Progenitor cell of endocrine pancreas (in vitro differentiated cells): ENCODE measurements at regions not wholly inside any gene's neighbourhood (a gene's known extent, or its start where the extent isn't known, plus 50 kb on each side); places are given as distances from the start of the nearest gene placed in this dataset.
A peak's percentile ranks its signal among the peaks of the same experiment; 100 is the strongest.

ENCODE experiments used
- DNase-seq: peaks from one replicate; pipeline ENCODE4 v3.0.0; 2021; ENCODE audit warnings: low spot score; ENCODE audit not compliant: unreplicated experiment
- H3K27ac Mint-ChIP-seq: 2 replicates; pipeline ENCODE4 v1.8.0; 2021; ENCODE audit warnings: mild to moderate bottlenecking, moderate library complexity, mixed read lengths
- H3K27me3 Mint-ChIP-seq: 2 replicates; pipeline ENCODE4 v1.8.0; 2021; ENCODE audit warnings: mixed read lengths
- H3K36me3 Mint-ChIP-seq: 2 replicates; pipeline ENCODE4 v1.8.0; 2022; ENCODE audit warnings: mixed read lengths; ENCODE audit not compliant: insufficient read depth
- H3K4me1 Mint-ChIP-seq: 2 replicates; pipeline ENCODE4 v1.8.0; 2021; ENCODE audit warnings: low read depth, mixed read lengths
- H3K4me3 Mint-ChIP-seq: 2 replicates; pipeline ENCODE4 v1.8.0; 2021; ENCODE audit warnings: low read depth, mild to moderate bottlenecking, moderate library complexity, mixed read lengths
- H3K9me3 Mint-ChIP-seq: 2 replicates; pipeline ENCODE4 v1.8.0; 2021; ENCODE audit warnings: low read depth, mixed read lengths
- CTCF ChIP-seq: fragments of 200-600 bp; sonication (generic); IDR thresholded peaks from one replicate; pipeline ENCODE4 v1.5.0; 2021; ENCODE audit warnings: antibody characterized with exemption, mild to moderate bottlenecking; ENCODE audit not compliant: unreplicated experiment

GRCh38 chr5:82416512-82416911 lies 138.4 kb upstream of the RPS23 start:
- peak overlapping the region; percentile 56 for H3K27ac Mint-ChIP-seq

GRCh38 chr5:82414041-82414388 lies 135.9 kb upstream of the RPS23 start:
- no peak for DNase-seq
- Mint-ChIP-seq H3K4me3 (no peak overlapping the region), H3K36me3 (no peaks in the 10 kb centered on the region), H3K27ac (no peak overlapping the region), H3K4me1 (peaks cover 7% of the 10 kb centered on the region), H3K9me3 (peaks cover 3% of the 10 kb centered on the region), H3K27me3 (no peaks in the 10 kb centered on the region)
- no peak for TF ChIP-seq CTCF

More at GRCh38 chr5:82416512-82416911, 138.4 kb upstream of the RPS23 start:
- peaks cover 3% of the 10 kb centered on the region for H3K9me3 Mint-ChIP-seq
- no peak for DNase-seq
- H3K27me3 Mint-ChIP-seq, result no peaks in the 10 kb centered on the region
- H3K4me1 Mint-ChIP-seq, result peaks cover 21% of the 10 kb centered on the region
- no peak overlapping the region for H3K4me3 Mint-ChIP-seq
- H3K36me3 Mint-ChIP-seq, result no peaks in the 10 kb centered on the region
- no peak for TF ChIP-seq CTCF

- no peaks in the 10 kb centered on the region for H3K36me3 Mint-ChIP-seq
- TF ChIP-seq CTCF, result no peak
- no peak overlapping the region for H3K27ac Mint-ChIP-seq
- no peaks in the 10 kb centered on the region for H3K27me3 Mint-ChIP-seq
- peaks cover 3% of the 10 kb centered on the region for H3K9me3 Mint-ChIP-seq
- H3K4me3 Mint-ChIP-seq, result no peak overlapping the region
- peaks cover 7% of the 10 kb centered on the region for H3K4me1 Mint-ChIP-seq
- DNase-seq, result no peak
Measured at GRCh38 chr5:82413302-82414040, 135.3 kb upstream of the RPS23 start.

GRCh38 chr5:82408033-82408432 lies 129.9 kb upstream of the RPS23 start:
- Mint-ChIP-seq H3K4me3 (no peak overlapping the region), H3K36me3 (peaks cover 7% of the 10 kb centered on the region), H3K27ac (no peak overlapping the region), H3K27me3 (no peaks in the 10 kb centered on the region), H3K9me3 (peaks cover 19% of the 10 kb centered on the region), H3K4me1 (peaks cover 22% of the 10 kb centered on the region)
- DNase-seq, result no peak
- no peak for TF ChIP-seq CTCF

- Mint-ChIP-seq H3K4me1 (peaks cover 20% of the 10 kb centered on the region), H3K27ac (peak overlapping the region; percentile 92), H3K36me3 (peaks cover 8% of the 10 kb centered on the region), H3K4me3 (no peak overlapping the region), H3K9me3 (peaks cover 16% of the 10 kb centered on the region), H3K27me3 (no peaks in the 10 kb centered on the region)
- no peak for TF ChIP-seq CTCF
- DNase-seq, result no peak
Measured at GRCh38 chr5:82406205-82406773, 128.1 kb upstream of the RPS23 start.
